Right atrium auricular region (tissue), 2 donors: ENCODE measurements at regions not wholly inside any gene's neighbourhood (a gene's known extent, or its start where the extent isn't known, plus 50 kb on each side); places are given as distances from the start of the nearest gene placed in this dataset.

Experiments
- DNase-seq: peaks from one replicate; pipeline ENCODE4 v3.0.0-alpha.2; 2019; ENCODE audit warnings: low spot score
- H3K27ac ChIP-seq, 2 donors: fragments of 200-600 bp; sonication (generic); 1 replicate in 1 of 2; 2 replicates in 1 of 2; pipeline ENCODE4 v1.5.1; 2016 to 2019
- H3K27me3 ChIP-seq, 2 donors: fragments of 200-600 bp; sonication (generic); one replicate each; pipeline versions ENCODE4 v1.5.1 to v1.6.0; 2017 to 2019
- H3K36me3 ChIP-seq: fragments of 200-600 bp; sonication (generic); one replicate; pipeline ENCODE4 v1.5.1; 2016
- H3K4me1 ChIP-seq, 2 donors: fragments of 200-600 bp; sonication (generic); one replicate each; pipeline versions ENCODE4 v1.5.1 to v1.6.0; 2017 to 2019
- H3K4me3 ChIP-seq, 2 donors: fragments of 200-600 bp; sonication (generic); 1 replicate in 1 of 2; 2 replicates in 1 of 2; pipeline ENCODE4 v1.5.1; 2017 to 2019; ENCODE audit warnings: mild to moderate bottlenecking in 1 of 2, moderate library complexity in 1 of 2
- H3K9me3 ChIP-seq, 2 donors: fragments of 200-600 bp; sonication (generic); one replicate each; pipeline ENCODE4 v1.5.1; 2019
- CTCF ChIP-seq, 2 donors: fragments of 200-600 bp; sonication (generic); IDR thresholded peaks; one replicate each; pipeline ENCODE4 v1.5.1; 2019; ENCODE audit warnings: antibody characterized with exemption in 2 of 2

GRCh38 chr1:37387854-37388253 lies 86.5 kb upstream of the ZC3H12A start:
- Histone ChIP-seq H3K4me1 (no peaks in the 10 kb centered on the region), H3K27ac (no peak overlapping the region), H3K4me3 (no peak overlapping the region), H3K9me3 (no peaks in the 10 kb centered on the region), H3K27me3 (no peaks in the 10 kb centered on the region), H3K36me3 (no peaks in the 10 kb centered on the region)
- DNase-seq = no peak
- TF ChIP-seq CTCF (IDR thresholded peaks at IDR 0.05) = no peak

- H3K9me3 ChIP-seq = no peaks in the 10 kb centered on the region
- no peak overlapping the region for H3K27ac ChIP-seq
- no peaks in the 10 kb centered on the region for H3K27me3 ChIP-seq
- no peak for TF ChIP-seq CTCF (IDR thresholded peaks at IDR 0.05)
- H3K4me3 ChIP-seq = no peak overlapping the region
- H3K36me3 ChIP-seq = no peaks in the 10 kb centered on the region
- H3K4me1 ChIP-seq = no peaks in the 10 kb centered on the region
- no peak for DNase-seq
Measured at GRCh38 chr1:37389327-37389726, 85.1 kb upstream of the ZC3H12A start.

- no peaks in the 10 kb centered on the region for H3K9me3 ChIP-seq
- no peaks in the 10 kb centered on the region for H3K27me3 ChIP-seq
- H3K36me3 ChIP-seq = no peaks in the 10 kb centered on the region
- H3K4me3 ChIP-seq = no peak overlapping the region
- H3K27ac ChIP-seq = no peak overlapping the region
- DNase-seq = no peak
- H3K4me1 ChIP-seq = no peaks in the 10 kb centered on the region
- no peak for TF ChIP-seq CTCF (IDR thresholded peaks at IDR 0.05)
Measured at GRCh38 chr1:37391211-37392011, 83.0 kb upstream of the ZC3H12A start.

DNA sequence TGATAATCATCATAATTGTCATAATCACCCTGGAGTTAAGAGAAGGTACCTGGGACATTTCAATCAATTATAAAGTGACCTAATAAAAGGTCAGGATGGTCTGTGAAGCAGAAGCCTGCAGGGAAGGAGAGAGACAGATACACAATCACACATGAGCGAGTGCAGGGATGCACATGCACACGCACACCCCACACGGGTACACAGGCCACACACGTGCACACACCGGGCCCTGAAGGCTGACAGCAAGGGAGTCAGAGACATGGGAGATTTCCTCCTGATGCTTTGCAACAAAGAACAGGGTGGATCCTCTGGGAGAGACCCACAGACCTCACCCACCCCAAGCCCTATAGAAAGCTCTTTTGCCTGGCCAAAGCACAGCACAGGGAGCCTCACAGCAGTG lies 82.3 kb upstream of the ZC3H12A start:
- Histone ChIP-seq H3K4me1 (no peaks in the 10 kb centered on the region), H3K27ac (no peak overlapping the region), H3K4me3 (no peak overlapping the region), H3K9me3 (no peaks in the 10 kb centered on the region), H3K36me3 (no peaks in the 10 kb centered on the region), H3K27me3 (no peaks in the 10 kb centered on the region)
- no peak for TF ChIP-seq CTCF (IDR thresholded peaks at IDR 0.05)
- DNase-seq = no peak

DNA sequence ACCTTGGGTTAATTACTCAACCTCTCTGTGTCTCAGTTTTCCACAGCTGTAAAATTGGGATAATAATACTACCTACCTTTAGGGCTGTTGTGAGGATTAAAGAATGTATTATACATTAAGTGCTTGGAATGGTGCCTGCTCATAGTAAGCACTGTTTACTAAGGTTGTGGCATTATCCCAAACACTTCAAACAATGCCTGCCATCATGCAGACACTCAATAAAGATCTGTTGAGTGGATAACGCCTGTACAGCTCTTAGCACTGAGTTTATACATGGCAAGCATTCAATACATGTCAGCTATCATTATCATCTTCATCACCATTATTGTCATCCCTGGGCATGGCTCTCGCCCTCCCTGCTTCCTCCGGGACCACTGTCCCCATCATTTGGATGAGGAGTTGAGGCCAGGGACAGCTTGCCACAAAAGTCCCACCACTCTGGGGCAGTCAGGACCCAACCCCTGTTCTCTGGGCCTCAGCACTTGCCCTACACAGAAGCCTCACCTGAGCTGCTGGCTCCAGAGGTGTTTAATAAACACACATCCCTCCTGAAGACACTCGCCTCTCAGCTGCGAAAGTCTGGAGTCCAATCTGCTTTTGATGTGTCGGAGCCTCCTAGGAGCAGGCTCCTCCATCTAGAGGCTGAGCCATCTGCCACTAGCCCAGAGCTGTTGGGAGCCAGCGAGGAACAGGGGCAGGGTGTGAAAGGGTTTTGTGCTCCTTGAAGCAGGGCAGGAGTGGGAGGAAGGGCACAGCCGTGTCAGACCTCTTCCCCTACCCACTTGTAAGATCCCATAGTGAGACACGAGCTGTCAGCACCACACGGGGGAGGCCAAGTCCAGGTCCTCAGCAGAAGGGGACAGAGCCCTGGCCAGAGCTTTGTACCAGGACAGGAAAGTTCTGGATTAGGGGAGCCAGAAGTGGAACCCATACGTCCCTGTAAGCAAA lies 80.9 kb upstream of the ZC3H12A start:
- Histone ChIP-seq H3K4me3 (no peak overlapping the region), H3K27ac (no peak overlapping the region), H3K4me1 (no peaks in the 10 kb centered on the region), H3K27me3 (no peaks in the 10 kb centered on the region), H3K9me3 (no peaks in the 10 kb centered on the region), H3K36me3 (no peaks in the 10 kb centered on the region)
- TF ChIP-seq CTCF (IDR thresholded peaks at IDR 0.05) = no peak
- no peak for DNase-seq
